AG04450 (cell line): ENCODE measurements at regions not wholly inside any gene's neighbourhood (a gene's known extent, or its start where the extent isn't known, plus 50 kb on each side); places are given as distances from the start of the nearest gene placed in this dataset.

Source experiments
- CTCF ChIA-PET: fragments of 300-600, 350-600 bp; formaldehyde crosslinking; extraction: SDS; loops from one replicate; lab custom pipeline; 2022; ENCODE audit warnings: antibody characterized with exemption, inconsistent platforms; lab: Charles Lee
- POLR2A ChIA-PET: fragments of 350-600 bp; formaldehyde crosslinking; extraction: SDS; loops from one replicate; lab custom pipeline; 2021; ENCODE audit warnings: antibody characterized with exemption, inconsistent platforms; lab: Yijun Ruan, JAX
- DNase-seq: peaks from one replicate; pipeline ENCODE4 v3.0.0-alpha.2; 2011; ENCODE audit warnings: low read depth, low spot score
- H3K27ac ChIP-seq: one replicate; pipeline ENCODE4 v1.5.1; 2012; ENCODE audit warnings: low read depth, low read length, control low read depth
- H3K27me3 ChIP-seq: one replicate; pipeline ENCODE4 v1.6.0; 2012; ENCODE audit warnings: low read length; ENCODE audit not compliant: control insufficient read depth, insufficient read depth
- H3K4me3 ChIP-seq: 2 replicates; pipeline ENCODE4 v1.5.1; 2011; ENCODE audit warnings: mild to moderate bottlenecking, low read depth, low read length, control low read depth
- H3K9me3 ChIP-seq: 2 replicates; pipeline ENCODE4 v1.5.1; 2012; ENCODE audit warnings: low read length; ENCODE audit not compliant: control insufficient read depth, insufficient read depth
- CTCF ChIP-seq: IDR thresholded peaks from 2 replicates; pipeline ENCODE4 v1.5.1; 2011; ENCODE audit warnings: low read depth, low read length, control low read depth, inconsistent platforms

GRCh38 chr2:226531061-226531810 is 268.4 kb downstream of the IRS1 start:
- CTCF ChIA-PET = interaction anchor here (1.3 kb wide), 1 partner anchor 271 kb away, joined by 4 read pairs; no protein-coding TSS in a partner anchor
- Histone ChIP-seq H3K27me3 (no peaks in the 10 kb centered on the region), H3K9me3 (no peaks in the 10 kb centered on the region), H3K27ac (no peak overlapping the region), H3K4me3 (no peak overlapping the region)
- no peak for TF ChIP-seq CTCF
- POLR2A ChIA-PET = no interaction called here
- DNase-seq = no peak

DNA sequence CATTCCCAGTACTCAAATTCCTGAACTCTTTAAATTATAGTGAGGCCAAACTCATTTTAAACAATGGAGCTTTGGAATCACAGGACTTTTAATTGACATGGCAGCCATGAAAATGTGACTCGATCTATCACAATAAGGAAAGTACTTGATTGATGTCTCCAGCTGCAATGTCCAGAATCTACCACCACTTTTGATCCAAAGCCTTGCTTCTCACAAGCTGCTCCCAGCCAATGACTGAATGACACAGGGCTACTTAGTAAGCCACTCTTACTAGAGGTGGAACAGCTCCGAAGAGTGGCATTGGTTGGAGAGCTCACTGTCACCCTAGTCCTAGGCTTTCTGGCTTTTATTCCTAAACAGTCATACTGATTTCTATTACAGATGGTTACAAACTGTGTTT is 270.1 kb downstream of the IRS1 start:
- Histone ChIP-seq H3K27ac (no peak overlapping the region), H3K9me3 (no peaks in the 10 kb centered on the region), H3K4me3 (no peak overlapping the region), H3K27me3 (no peaks in the 10 kb centered on the region)
- ChIA-PET POLR2A (interaction anchor here (0.7 kb wide), 1 partner anchor 21 kb away, joined by 10 read pairs; no protein-coding TSS in a partner anchor), CTCF (no interaction called here)
- TF ChIP-seq CTCF = no peak
- DNase-seq = no peak

DNA sequence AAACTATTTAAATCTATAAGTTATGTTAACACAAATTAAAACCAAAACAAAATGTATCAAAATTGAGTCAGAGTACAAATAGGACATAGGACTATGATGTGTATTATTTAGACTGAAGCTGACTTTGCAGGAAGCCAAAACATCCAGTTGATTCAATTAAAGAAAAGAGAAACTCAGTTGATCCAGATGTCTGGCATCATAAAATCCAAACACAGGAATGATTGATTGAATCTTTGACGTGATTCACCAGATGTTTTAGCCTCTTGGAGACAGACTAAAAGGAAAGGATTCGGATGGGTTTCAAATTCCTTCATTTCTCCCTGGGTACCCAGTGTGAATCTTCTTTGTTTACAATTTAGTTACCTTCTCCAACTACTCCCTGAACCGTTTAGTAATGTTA is 272.9 kb downstream of the IRS1 start:
- ChIA-PET POLR2A (no interaction called here), CTCF (no interaction called here)
- H3K4me3 ChIP-seq = no peak overlapping the region
- TF ChIP-seq CTCF = no peak
- H3K27ac ChIP-seq = no peak overlapping the region
- H3K9me3 ChIP-seq = peaks cover 2% of the 10 kb centered on the region; the same call in 1 of the 2 replicates
- no peak for DNase-seq
- H3K27me3 ChIP-seq = no peaks in the 10 kb centered on the region

DNA sequence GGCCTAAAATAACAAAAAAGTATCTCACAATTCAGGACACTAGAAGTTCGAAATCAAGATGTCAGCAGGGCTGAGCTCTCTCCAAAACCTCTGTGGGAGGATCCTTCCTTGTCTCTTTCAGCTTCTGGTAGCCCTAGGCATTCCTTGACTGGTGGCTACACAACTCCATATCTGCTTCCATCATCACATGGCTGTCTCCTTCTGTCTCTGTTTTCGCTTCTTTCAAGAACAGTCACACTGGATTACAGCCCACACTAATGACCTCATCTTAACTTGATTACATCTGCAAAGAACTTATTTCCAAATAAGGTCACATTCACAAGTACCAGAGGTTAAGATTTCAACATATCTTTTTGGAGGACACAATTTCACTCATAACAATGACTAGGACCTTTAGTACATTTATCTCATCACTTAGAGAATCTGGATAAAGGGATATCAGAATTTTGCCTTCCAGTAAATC is 275.2 kb downstream of the IRS1 start:
- Histone ChIP-seq H3K27me3 (no peaks in the 10 kb centered on the region), H3K27ac (peak overlapping the region; percentile 69), H3K9me3 (peaks cover 7% of the 10 kb centered on the region; the same call in 1 of the 2 replicates), H3K4me3 (no peak overlapping the region)
- TF ChIP-seq CTCF = no peak
- peak; percentile 76 for DNase-seq
- CTCF ChIA-PET = interaction anchor here (0.6 to 0.7 kb wide), 2 partner anchors 855 to 948 kb away, joined by 3 read pairs; no protein-coding TSS in a partner anchor
- POLR2A ChIA-PET = interaction anchor here (0.6 kb wide), 1 partner anchor 46 kb away, joined by 5 read pairs; no protein-coding TSS in a partner anchor

GRCh38 chr2:226520723-226521122 is 278.9 kb downstream of the IRS1 start:
- H3K9me3 ChIP-seq = peaks cover 7% of the 10 kb centered on the region; the same call in 1 of the 2 replicates
- no peak overlapping the region for H3K4me3 ChIP-seq
- ChIA-PET CTCF (no interaction called here), POLR2A (no interaction called here)
- no peaks in the 10 kb centered on the region for H3K27me3 ChIP-seq
- H3K27ac ChIP-seq = no peak overlapping the region
- no peak for DNase-seq
- no peak for TF ChIP-seq CTCF
